Activated naive CD4-positive, alpha-beta T cell treated with anti-CD3 and anti-CD28 coated beads, Interleukin-2, amount 50 U/mL, for 72 hours (primary cell): ENCODE measurements at regions not wholly inside any gene's neighbourhood (a gene's known extent, or its start where the extent isn't known, plus 50 kb on each side); places are given as distances from the start of the nearest gene placed in this dataset.

Experiments used
- ATAC-seq, 2 donors: fragments of 150-1000 bp; cut with Tn5 transposase; 2 replicates each; pipeline ENCODE4 v1.10.0; 2021; ENCODE audit warnings: mild to moderate bottlenecking in 2 of 2, moderate library complexity in 2 of 2
- DNase-seq, 2 donors: peaks; one replicate each; pipeline ENCODE4 v3.0.0; 2021 to 2022; ENCODE audit warnings: low spot score in 2 of 2
- H3K27ac Mint-ChIP-seq, 2 donors: one replicate each; pipeline ENCODE4 v1.8.0; 2022; ENCODE audit warnings: mild to moderate bottlenecking in 2 of 2, mixed read lengths in 2 of 2
- H3K36me3 Mint-ChIP-seq, 2 donors: one replicate each; pipeline ENCODE4 v1.8.0; 2022; ENCODE audit warnings: mixed read lengths in 2 of 2
- H3K9me3 Mint-ChIP-seq, 2 donors: one replicate each; pipeline ENCODE4 v1.8.0; 2022; ENCODE audit warnings: mixed read lengths in 2 of 2

DNA sequence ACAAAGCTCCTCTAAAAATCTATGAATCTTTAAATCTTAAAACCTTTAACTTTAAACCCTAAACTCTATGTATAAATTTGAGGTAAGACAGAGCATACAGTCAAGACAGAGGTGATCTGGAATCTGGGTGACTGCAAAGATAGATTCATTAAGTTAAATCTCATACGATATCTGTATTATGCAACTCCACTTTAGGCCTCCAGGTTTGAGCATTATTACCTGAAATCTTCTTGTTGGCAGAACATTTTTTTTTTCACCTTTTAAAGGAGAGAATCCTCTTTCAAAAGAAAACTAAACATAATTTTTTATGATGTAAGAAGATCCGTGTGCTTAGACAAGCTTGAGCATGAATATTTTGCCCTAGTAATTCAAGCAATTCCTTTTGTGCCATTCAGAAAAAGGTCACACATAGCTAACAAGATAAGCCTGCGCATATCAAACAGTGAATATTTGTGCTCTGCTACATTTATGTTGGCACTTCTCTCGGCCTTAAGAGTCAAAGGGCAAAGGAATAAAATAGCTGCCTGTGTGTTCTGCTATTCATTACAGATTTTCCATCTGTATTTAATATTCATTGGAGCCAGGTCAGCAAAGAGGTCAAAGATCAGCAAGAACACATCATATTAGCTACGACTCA lies 163.3 kb downstream of the TMTC3 start:
- ATAC-seq (no peak), DNase-seq (no peak)
- peaks cover 0 to 3% of the 10 kb centered on the region in 2 donors for H3K36me3 Mint-ChIP-seq
- H3K9me3 Mint-ChIP-seq = peaks cover 0 to 10% of the 10 kb centered on the region in 2 donors
- no peak overlapping the region for H3K27ac Mint-ChIP-seq

GRCh38 chr12:88306471-88307069 lies 164.5 kb downstream of the TMTC3 start:
- peaks cover 0 to 6% of the 10 kb centered on the region in 2 donors for H3K9me3 Mint-ChIP-seq
- no peak overlapping the region for H3K27ac Mint-ChIP-seq
- no peaks in the 10 kb centered on the region for H3K36me3 Mint-ChIP-seq
- ATAC-seq (no peak), DNase-seq (no peak)

DNA sequence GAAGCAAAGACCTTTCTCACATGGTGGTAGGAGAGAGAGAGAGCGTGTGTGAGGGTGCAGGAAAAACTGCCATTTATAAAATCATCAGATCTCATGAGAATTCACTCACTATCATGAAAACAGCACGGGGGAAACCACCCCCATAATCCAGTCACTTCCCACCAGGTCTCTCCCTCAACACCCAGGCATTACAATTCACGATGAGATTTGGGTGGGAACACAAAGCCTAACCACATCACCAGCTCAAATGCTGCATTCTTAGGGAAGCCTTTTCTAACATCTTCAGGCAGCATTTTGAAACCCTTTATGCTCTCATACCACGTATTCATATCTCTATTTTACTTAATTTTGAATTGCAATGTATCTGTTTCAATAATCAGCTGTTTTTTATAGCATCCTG lies 165.9 kb downstream of the TMTC3 start:
- Mint-ChIP-seq H3K27ac (no peak overlapping the region), H3K9me3 (peaks cover 0 to 6% of the 10 kb centered on the region in 2 donors), H3K36me3 (no peaks in the 10 kb centered on the region)
- DNase-seq (no peak), ATAC-seq (no peak)

- H3K36me3 Mint-ChIP-seq = no peaks in the 10 kb centered on the region
- H3K27ac Mint-ChIP-seq = no peak overlapping the region
- no peak for ATAC-seq
- H3K9me3 Mint-ChIP-seq = peaks cover 0 to 6% of the 10 kb centered on the region in 2 donors
- DNase-seq = no peak
Observed at GRCh38 chr12:88308825-88309224, 166.7 kb downstream of the TMTC3 start.

- Mint-ChIP-seq H3K36me3 (no peaks in the 10 kb centered on the region), H3K9me3 (peaks cover 0 to 6% of the 10 kb centered on the region in 2 donors), H3K27ac (no peak overlapping the region)
- ATAC-seq (no peak), DNase-seq (no peak)
Observed at GRCh38 chr12:88309546-88309945, 167.4 kb downstream of the TMTC3 start.

DNA sequence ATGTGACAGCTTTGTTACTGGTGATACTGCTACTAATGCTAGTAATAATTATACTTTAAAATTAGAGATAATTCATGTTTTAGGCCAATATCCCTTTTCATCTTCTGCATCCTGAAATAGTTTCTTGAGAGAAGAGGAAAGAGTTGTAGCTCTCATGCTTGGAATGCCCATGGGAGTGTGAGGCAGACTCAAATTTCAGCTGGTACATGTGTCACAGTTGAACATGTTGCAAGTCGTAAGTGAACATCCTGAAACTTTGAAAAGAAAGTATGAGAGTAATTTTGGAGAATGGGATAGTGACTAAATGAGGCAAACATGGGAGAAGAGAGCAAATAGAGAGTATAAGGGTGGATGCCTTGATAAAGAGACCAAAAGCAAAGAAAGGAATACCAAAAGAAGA lies 168.0 kb downstream of the TMTC3 start:
- ATAC-seq (no peak), DNase-seq (no peak)
- Mint-ChIP-seq H3K9me3 (peaks cover 0 to 6% of the 10 kb centered on the region in 2 donors), H3K27ac (no peak overlapping the region), H3K36me3 (no peaks in the 10 kb centered on the region)

- H3K27ac Mint-ChIP-seq = no peak overlapping the region
- peaks cover 0 to 6% of the 10 kb centered on the region in 2 donors for H3K9me3 Mint-ChIP-seq
- no peaks in the 10 kb centered on the region for H3K36me3 Mint-ChIP-seq
- no peak for DNase-seq
- ATAC-seq = no peak
Observed at GRCh38 chr12:88310666-88311065, 168.6 kb downstream of the TMTC3 start.

GRCh38 chr12:88313554-88313953 lies 171.4 kb downstream of the TMTC3 start:
- DNase-seq (no peak), ATAC-seq (peak in 1 of 2 donors; percentile 54)
- H3K27ac Mint-ChIP-seq = no peak overlapping the region
- H3K9me3 Mint-ChIP-seq = no peaks in the 10 kb centered on the region
- H3K36me3 Mint-ChIP-seq = no peaks in the 10 kb centered on the region

DNA sequence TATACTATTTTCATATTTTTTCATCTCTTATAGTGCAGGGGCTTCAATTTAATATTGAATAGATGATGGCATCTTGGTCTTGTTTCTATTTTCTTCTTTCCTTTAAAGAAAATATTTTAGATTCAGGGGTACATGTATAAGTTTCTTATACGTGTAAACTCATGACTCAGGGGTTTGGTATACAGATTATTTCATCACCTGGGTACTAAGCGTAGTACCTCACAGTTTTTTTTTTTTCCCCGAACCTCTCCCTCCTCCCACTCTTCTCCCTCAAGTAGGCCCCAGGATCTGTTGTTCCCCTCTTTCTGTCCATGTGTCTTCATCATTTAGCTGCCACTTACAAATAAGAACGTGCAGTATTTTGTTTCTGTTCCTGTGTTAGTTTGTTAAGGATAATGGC lies 172.6 kb downstream of the TMTC3 start:
- H3K27ac Mint-ChIP-seq = no peak overlapping the region
- H3K9me3 Mint-ChIP-seq = no peaks in the 10 kb centered on the region
- no peaks in the 10 kb centered on the region for H3K36me3 Mint-ChIP-seq
- ATAC-seq (no peak), DNase-seq (no peak)

DNA sequence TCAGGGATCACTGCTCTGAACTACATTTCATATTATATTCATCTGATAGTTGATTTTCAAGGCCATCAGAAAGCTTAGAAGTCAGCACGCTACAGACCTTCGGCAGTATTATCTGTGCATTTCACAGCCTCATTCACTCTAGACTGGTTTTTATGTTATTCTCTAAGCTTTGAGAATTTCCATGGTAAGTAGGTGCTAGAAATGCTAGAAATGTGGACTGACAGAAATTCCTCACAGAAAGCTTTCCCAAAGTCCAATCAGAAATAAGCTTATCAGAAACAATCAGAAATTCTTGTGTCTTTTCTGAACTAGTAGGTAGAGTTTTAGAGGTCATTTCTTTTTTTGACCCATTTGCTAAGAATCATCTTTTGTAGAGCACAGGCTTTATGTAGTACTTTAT lies 176.6 kb downstream of the TMTC3 start:
- ATAC-seq = no peak

DNA sequence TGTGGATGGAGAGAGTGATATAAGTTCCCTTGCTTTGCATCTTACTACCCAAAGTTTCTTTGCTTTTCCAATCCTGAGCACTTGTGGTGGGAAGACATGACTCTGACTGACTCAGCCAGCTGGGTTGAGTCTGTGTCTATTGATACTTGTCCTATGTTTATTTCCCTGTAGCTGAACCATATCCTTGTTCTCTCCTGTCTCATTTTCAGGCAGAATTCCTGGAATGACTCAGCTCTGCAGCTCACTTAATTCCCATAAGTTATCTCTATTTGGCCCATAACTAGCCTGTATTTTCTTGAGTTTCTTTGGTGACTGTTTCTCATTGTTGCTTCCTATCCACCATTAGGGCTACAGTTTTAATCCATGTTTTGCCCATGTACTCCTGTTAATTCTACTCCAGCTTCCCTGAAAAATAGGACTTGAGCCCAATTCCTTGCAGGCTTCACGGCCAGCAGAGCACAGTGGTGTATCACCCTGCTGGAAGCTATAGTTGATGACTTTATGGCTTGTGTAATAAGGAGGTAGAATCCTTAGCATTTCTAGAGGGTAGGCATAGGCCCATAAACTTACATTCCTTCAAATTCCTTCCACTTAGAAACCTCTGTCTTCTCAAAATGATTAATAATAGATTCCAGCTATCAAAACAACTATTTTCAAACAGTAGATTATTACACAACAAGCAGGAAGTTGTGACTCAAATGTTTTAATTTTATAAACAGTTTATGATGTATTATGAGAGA lies 183.1 kb downstream of the TMTC3 start:
- no peak for ATAC-seq
- DNase-seq = no peak
- no peaks in the 10 kb centered on the region for H3K9me3 Mint-ChIP-seq
- no peak overlapping the region for H3K27ac Mint-ChIP-seq
- H3K36me3 Mint-ChIP-seq = no peaks in the 10 kb centered on the region

More for the DNA sequence above, 176.6 kb downstream of the TMTC3 start:
- no peak for DNase-seq
- no peak overlapping the region for H3K27ac Mint-ChIP-seq
- H3K36me3 Mint-ChIP-seq = no peaks in the 10 kb centered on the region
- H3K9me3 Mint-ChIP-seq = no peaks in the 10 kb centered on the region

- ATAC-seq = no peak
- no peak for DNase-seq
- no peaks in the 10 kb centered on the region for H3K36me3 Mint-ChIP-seq
- H3K27ac Mint-ChIP-seq = no peak overlapping the region
- no peaks in the 10 kb centered on the region for H3K9me3 Mint-ChIP-seq
Observed at GRCh38 chr12:88325816-88326189, 183.7 kb downstream of the TMTC3 start.

DNA sequence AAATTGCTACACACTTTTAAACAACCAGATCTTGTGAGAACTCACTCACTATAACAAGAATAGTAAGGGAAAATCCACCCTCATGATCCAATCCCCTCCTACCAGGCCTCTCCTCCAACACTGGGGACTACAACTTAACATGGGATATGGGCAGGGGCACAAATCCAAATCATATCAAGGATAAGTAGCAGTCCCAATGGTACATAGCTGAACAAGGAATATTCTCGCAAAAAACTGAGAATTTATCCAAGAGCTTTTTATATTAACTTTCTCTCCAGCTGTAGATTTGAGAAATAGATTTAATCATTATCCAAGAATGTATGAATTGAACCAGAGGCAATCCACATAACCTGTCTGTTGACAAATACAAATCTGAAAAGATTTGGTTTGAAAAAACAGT lies 185.2 kb downstream of the TMTC3 start:
- peaks cover 0 to 3% of the 10 kb centered on the region in 2 donors for H3K9me3 Mint-ChIP-seq
- H3K27ac Mint-ChIP-seq = no peak overlapping the region
- DNase-seq (no peak), ATAC-seq (no peak)
- no peaks in the 10 kb centered on the region for H3K36me3 Mint-ChIP-seq

DNA sequence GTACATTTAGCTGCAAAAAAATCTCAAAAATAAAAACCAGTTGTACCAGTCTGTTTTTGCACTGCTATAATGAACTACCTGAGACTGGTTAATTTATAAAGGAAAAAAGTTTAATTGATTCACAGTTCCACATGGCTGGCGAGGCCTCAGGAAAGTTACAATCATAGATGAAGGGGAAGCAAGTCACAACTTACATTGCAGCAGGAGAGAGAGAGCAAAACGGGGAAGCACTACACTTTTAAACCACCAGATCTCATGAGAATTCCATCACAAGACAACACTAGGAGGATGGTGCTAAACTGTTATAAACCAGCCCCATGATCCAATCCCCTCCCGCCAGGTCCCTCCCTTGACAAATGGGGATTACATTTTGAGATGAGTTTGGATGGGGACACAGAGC lies 186.0 kb downstream of the TMTC3 start:
- Mint-ChIP-seq H3K9me3 (peaks cover 0 to 3% of the 10 kb centered on the region in 2 donors), H3K36me3 (no peaks in the 10 kb centered on the region), H3K27ac (no peak overlapping the region)
- no peak for DNase-seq
- no peak for ATAC-seq

DNA sequence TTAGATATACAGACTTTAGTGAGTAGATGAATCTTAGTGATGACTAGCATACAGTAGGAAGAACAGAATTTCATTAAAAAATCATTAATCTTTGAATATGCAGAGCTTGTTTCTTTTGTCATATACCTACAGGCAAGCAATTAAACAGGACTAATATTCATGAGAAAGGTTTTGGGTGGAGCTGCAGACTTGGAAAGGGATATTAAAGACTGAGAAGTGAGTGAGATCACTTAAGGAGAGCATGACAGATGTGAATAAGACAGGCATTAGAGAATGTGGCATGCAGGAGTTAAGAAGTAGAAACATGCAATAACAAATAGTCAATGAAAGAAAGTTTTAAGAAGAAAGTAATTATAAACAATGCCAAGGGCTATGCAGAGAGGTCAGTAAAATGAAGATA lies 187.7 kb downstream of the TMTC3 start:
- no peaks in the 10 kb centered on the region for H3K36me3 Mint-ChIP-seq
- no peak for ATAC-seq
- no peak for DNase-seq
- no peak overlapping the region for H3K27ac Mint-ChIP-seq
- H3K9me3 Mint-ChIP-seq = peaks cover 0 to 3% of the 10 kb centered on the region in 2 donors

DNA sequence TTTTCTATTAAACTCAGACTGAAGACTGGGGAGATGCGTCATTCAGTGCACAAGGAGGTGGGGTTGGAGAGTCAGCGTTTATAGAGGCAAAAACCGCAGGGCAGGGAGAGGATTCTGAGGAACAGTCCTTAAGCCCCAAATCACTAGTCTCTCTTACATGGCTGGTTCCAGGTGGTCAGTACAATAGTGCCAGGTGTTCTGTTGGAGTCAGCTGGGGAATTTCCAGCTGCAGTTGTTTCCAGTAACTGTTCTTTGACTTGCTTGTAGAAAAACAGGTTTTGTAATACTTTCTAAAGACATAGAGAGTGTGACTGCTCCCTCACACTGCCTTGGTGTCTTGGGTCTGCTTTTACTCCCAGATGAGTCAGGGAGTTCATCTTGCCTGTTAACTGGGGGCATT lies 192.2 kb downstream of the TMTC3 start:
- Mint-ChIP-seq H3K36me3 (no peaks in the 10 kb centered on the region), H3K27ac (no peak overlapping the region), H3K9me3 (peaks cover 0 to 3% of the 10 kb centered on the region in 2 donors)
- DNase-seq (no peak), ATAC-seq (no peak)

GRCh38 chr12:88336076-88336739 lies 194.1 kb downstream of the TMTC3 start:
- H3K36me3 Mint-ChIP-seq = no peaks in the 10 kb centered on the region
- no peak for DNase-seq
- no peak for ATAC-seq
- peaks cover 0 to 3% of the 10 kb centered on the region in 2 donors for H3K9me3 Mint-ChIP-seq
- no peak overlapping the region for H3K27ac Mint-ChIP-seq
